DOHH2 (cell line): ENCODE measurements at regions not wholly inside any gene's neighbourhood (a gene's known extent, or its start where the extent isn't known, plus 50 kb on each side); places are given as distances from the start of the nearest gene placed in this dataset.

Experiments
- H3F3A ChIP-seq: fragments of 200-600 bp; sonication (generic), shearing (Covaris generic); 2 replicates; pipeline ENCODE4 v1.6.0; 2016; ENCODE audit warnings: antibody characterized with exemption, mild to moderate bottlenecking; ENCODE audit not compliant: control insufficient read depth, insufficient read depth
- H3K27ac ChIP-seq: fragments of 200-600 bp; sonication (generic); 2 replicates; pipeline ENCODE4 v1.5.1; 2014; ENCODE audit warnings: low read depth, mild to moderate bottlenecking, low read length, moderate library complexity
- H3K27me3 ChIP-seq: fragments of 200-600 bp; sonication (generic); 2 replicates; pipeline ENCODE4 v1.6.1; 2014; ENCODE audit warnings: mild to moderate bottlenecking, low read length, mixed read lengths; ENCODE audit not compliant: control insufficient read depth
- H3K36me3 ChIP-seq: fragments of 200-600 bp; sonication (generic); 2 replicates; pipeline ENCODE4 v1.6.1; 2014; ENCODE audit warnings: mild to moderate bottlenecking, low read length, moderate library complexity, mixed read lengths; ENCODE audit not compliant: control insufficient read depth
- H3K4me1 ChIP-seq: fragments of 200-600 bp; sonication (generic); 2 replicates; pipeline ENCODE4 v1.6.1; 2014; ENCODE audit warnings: mild to moderate bottlenecking, low read length, mixed read lengths; ENCODE audit not compliant: control insufficient read depth
- H3K4me2 ChIP-seq: fragments of 200-600 bp; sonication (generic); 2 replicates; pipeline ENCODE4 v1.6.0; 2014; ENCODE audit warnings: mild to moderate bottlenecking, low read length, moderate library complexity
- H3K4me3 ChIP-seq: fragments of 200-600 bp; sonication (generic); 2 replicates; pipeline ENCODE4 v1.5.1; 2014; ENCODE audit warnings: mild to moderate bottlenecking, low read length, mixed read lengths
- H3K79me2 ChIP-seq: fragments of 200-600 bp; sonication (generic); 2 replicates; pipeline ENCODE4 v1.6.1; 2014; ENCODE audit warnings: mild to moderate bottlenecking, low read length, mixed read lengths; ENCODE audit not compliant: control insufficient read depth
- H3K9me2 ChIP-seq: fragments of 200-600 bp; sonication (generic); replicated peaks from 2 replicates; pipeline ENCODE4 v1.6.1; 2014; ENCODE audit warnings: mild to moderate bottlenecking, low read length, mixed read lengths; ENCODE audit not compliant: control insufficient read depth
- H3K9me3 ChIP-seq: fragments of 200-600 bp; sonication (generic); 2 replicates; pipeline ENCODE4 v1.6.1; 2014; ENCODE audit warnings: antibody characterized with exemption, low read length, mixed read lengths; ENCODE audit not compliant: control insufficient read depth, insufficient read depth
- H4K20me1 ChIP-seq: fragments of 200-600 bp; sonication (generic); 2 replicates; pipeline ENCODE4 v1.6.0; 2014; ENCODE audit warnings: low read depth, mild to moderate bottlenecking, antibody characterized with exemption, low read length, moderate library complexity; ENCODE audit not compliant: control insufficient read depth, insufficient read depth
- CTCF ChIP-seq: fragments of 200-600 bp; sonication (generic); IDR thresholded peaks from one replicate; pipeline ENCODE4 v1.5.1; 2014; ENCODE audit warnings: antibody characterized with exemption, mild to moderate bottlenecking, low read depth, low read length; ENCODE audit not compliant: poor library complexity, severe bottlenecking
- EZH2phosphoT487 ChIP-seq: fragments of 200-600 bp; sonication (generic); IDR thresholded peaks from 2 replicates; pipeline ENCODE4 v1.6.1; 2017; ENCODE audit warnings: borderline replicate concordance, mild to moderate bottlenecking, antibody characterized with exemption, low read length, moderate library complexity, mixed read lengths

GRCh38 chr10:78491812-78492211 is 458.1 kb downstream of the RPS24 start:
- TF ChIP-seq EZH2phosphoT487 (no peak), CTCF (no peak)
- Histone ChIP-seq H3K27ac (no peak overlapping the region), H3K36me3 (no peaks in the 10 kb centered on the region), H3K9me3 (peaks cover 4% of the 10 kb centered on the region; the same call in 1 of the 2 replicates), H4K20me1 (no peaks in the 10 kb centered on the region), H3K4me3 (no peak overlapping the region), H3K4me2 (no peak overlapping the region), H3K27me3 (peaks cover 4% of the 10 kb centered on the region), H3K9me2 (no peaks in the 10 kb centered on the region), H3F3A (no peaks in the 10 kb centered on the region), H3K79me2 (no peaks in the 10 kb centered on the region), H3K4me1 (no peaks in the 10 kb centered on the region)

GRCh38 chr10:78492424-78492823 is 458.8 kb downstream of the RPS24 start:
- H3K79me2 ChIP-seq: no peaks in the 10 kb centered on the region
- H3K4me2 ChIP-seq: no peak overlapping the region
- TF ChIP-seq EZH2phosphoT487: no peak
- TF ChIP-seq CTCF: no peak
- H3K9me2 ChIP-seq: no peaks in the 10 kb centered on the region
- peaks cover 4% of the 10 kb centered on the region for H3K27me3 ChIP-seq
- H3K36me3 ChIP-seq: no peaks in the 10 kb centered on the region
- H3K4me1 ChIP-seq: no peaks in the 10 kb centered on the region
- no peak overlapping the region for H3K27ac ChIP-seq
- no peaks in the 10 kb centered on the region for H4K20me1 ChIP-seq
- H3K9me3 ChIP-seq: peaks cover 4% of the 10 kb centered on the region; the same call in 1 of the 2 replicates
- no peaks in the 10 kb centered on the region for H3F3A ChIP-seq
- H3K4me3 ChIP-seq: no peak overlapping the region

- H4K20me1 ChIP-seq: no peaks in the 10 kb centered on the region
- no peaks in the 10 kb centered on the region for H3F3A ChIP-seq
- H3K4me3 ChIP-seq: no peak overlapping the region
- peaks cover 7% of the 10 kb centered on the region for H3K27me3 ChIP-seq
- no peaks in the 10 kb centered on the region for H3K9me2 ChIP-seq
- no peak overlapping the region for H3K27ac ChIP-seq
- no peak for TF ChIP-seq EZH2phosphoT487
- TF ChIP-seq CTCF: no peak
- no peak overlapping the region for H3K4me2 ChIP-seq
- no peaks in the 10 kb centered on the region for H3K36me3 ChIP-seq
- peaks cover 4% of the 10 kb centered on the region; the same call in 1 of the 2 replicates for H3K9me3 ChIP-seq
- no peaks in the 10 kb centered on the region for H3K79me2 ChIP-seq
- no peaks in the 10 kb centered on the region for H3K4me1 ChIP-seq
Observed at GRCh38 chr10:78494179-78494578, 460.5 kb downstream of the RPS24 start.
